AG04449 (cell line): ENCODE measurements at regions not wholly inside any gene's neighbourhood (a gene's known extent, or its start where the extent isn't known, plus 50 kb on each side); places are given as distances from the start of the nearest gene placed in this dataset.

Experiments used
- CTCF ChIA-PET: fragments of 350-600 bp; formaldehyde crosslinking; extraction: SDS; loops from one replicate; lab custom pipeline; 2021; ENCODE audit warnings: antibody characterized with exemption; lab: Yijun Ruan, JAX
- POLR2A ChIA-PET: fragments of 400-600, 350-600 bp; formaldehyde crosslinking; extraction: SDS; loops from one replicate; lab custom pipeline; 2020; ENCODE audit warnings: antibody characterized with exemption, inconsistent platforms; lab: Yijun Ruan, JAX
- DNase-seq: peaks from one replicate; pipeline ENCODE4 v3.0.0-alpha.2; 2010; ENCODE audit warnings: low read depth, low spot score
- H3K4me3 ChIP-seq: 2 replicates; pipeline ENCODE4 v1.5.1; 2011; ENCODE audit warnings: low read depth, mild to moderate bottlenecking, control low read depth, low read length
- TF ChIP-seq, protein P1 (sequence below): IDR thresholded peaks from one replicate; pipeline ENCODE4 v1.5.1; 2011; ENCODE audit warnings: mild to moderate bottlenecking, moderate library complexity, low read length, control low read depth, inconsistent platforms; ENCODE audit not compliant: insufficient read depth; ENCODE audit errors: missing control alignments

DNA sequence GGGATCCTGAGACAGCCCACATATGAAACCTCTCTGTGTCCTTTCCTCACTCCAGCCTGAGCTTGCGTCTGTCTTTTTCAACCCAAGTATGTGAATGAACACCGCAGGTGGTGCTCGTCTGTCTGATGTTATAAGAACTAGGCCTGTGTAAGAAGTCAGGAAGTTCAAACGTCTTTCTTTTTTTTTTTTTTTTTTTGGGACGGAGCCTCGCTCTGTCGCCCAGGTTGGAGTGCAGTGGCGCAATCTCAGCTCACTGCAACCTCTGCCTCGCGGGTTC, 92.3 kb downstream of the ANKRD10 start:
- TF ChIP-seq, protein P1, sequence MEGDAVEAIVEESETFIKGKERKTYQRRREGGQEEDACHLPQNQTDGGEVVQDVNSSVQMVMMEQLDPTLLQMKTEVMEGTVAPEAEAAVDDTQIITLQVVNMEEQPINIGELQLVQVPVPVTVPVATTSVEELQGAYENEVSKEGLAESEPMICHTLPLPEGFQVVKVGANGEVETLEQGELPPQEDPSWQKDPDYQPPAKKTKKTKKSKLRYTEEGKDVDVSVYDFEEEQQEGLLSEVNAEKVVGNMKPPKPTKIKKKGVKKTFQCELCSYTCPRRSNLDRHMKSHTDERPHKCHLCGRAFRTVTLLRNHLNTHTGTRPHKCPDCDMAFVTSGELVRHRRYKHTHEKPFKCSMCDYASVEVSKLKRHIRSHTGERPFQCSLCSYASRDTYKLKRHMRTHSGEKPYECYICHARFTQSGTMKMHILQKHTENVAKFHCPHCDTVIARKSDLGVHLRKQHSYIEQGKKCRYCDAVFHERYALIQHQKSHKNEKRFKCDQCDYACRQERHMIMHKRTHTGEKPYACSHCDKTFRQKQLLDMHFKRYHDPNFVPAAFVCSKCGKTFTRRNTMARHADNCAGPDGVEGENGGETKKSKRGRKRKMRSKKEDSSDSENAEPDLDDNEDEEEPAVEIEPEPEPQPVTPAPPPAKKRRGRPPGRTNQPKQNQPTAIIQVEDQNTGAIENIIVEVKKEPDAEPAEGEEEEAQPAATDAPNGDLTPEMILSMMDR: no peak
- no peak for DNase-seq
- CTCF ChIA-PET: interaction anchor here (0.9 to 1.6 kb wide), 2 partner anchors 20 to 178 kb away, joined by 3 to 6 read pairs; no protein-coding TSS in a partner anchor
- H3K4me3 ChIP-seq: no peak overlapping the region
- POLR2A ChIA-PET: no interaction called here

DNA sequence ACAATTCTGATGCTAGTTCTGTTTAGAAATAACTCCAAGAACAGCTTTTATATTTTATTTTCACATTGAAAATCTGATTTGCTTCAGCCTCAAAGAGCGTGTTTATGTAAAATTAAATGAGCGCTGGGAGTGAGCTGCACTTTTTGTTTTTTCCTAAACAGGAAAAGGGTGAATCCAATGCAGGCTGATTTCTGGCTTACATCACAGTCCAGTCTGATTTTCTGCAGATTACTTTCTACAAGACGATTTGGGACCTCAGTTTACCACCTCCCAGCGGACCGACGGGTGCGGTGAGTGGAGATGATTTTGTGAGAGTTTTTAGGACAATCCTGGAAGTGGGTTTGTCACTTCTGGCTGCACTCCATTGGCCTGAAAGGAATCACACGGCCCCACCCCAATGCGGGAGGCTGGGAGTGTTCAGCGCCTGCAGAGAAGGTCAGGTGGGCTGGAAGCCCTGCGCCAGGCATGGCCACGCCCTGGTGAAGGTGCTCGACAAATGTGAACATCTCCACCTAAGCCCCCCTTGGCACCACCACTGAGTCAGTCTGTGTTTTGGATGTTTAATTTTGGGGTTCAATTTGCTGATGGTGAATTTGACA, 90.1 kb downstream of the ANKRD10 start:
- H3K4me3 ChIP-seq: no peak overlapping the region
- DNase-seq: no peak
- ChIA-PET CTCF (interaction anchor here (1.2 kb wide), 1 partner anchor 231 kb away, joined by 4 read pairs; no protein-coding TSS in a partner anchor), POLR2A (no interaction called here)
- TF ChIP-seq, protein P1: no peak

DNA sequence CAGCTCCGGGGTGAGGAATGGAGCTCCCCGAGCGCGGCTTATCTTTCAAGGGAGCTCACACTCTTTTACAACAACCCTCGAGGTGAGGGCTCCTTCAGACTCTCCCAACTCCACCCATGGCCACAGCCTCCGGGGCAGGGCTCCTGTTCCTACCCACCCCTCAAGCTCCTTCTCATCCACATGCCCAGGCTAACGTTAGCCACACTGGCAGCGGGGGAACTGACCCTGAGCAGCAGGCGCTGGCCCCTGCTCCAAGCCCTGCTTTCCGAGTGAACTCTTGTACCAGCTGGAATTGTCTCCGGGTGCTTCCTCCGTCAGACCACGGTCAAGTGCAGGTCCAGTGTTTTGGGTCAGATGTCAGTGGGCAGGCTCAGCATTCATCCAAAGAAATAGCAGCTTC, 89.4 kb downstream of the ANKRD10 start:
- CTCF ChIA-PET: interaction anchor here (1.2 kb wide), 1 partner anchor 232 kb away, joined by 4 read pairs; no protein-coding TSS in a partner anchor
- DNase-seq: no peak
- H3K4me3 ChIP-seq: no peak overlapping the region
- POLR2A ChIA-PET: no interaction called here
- TF ChIP-seq, protein P1: no peak

DNA sequence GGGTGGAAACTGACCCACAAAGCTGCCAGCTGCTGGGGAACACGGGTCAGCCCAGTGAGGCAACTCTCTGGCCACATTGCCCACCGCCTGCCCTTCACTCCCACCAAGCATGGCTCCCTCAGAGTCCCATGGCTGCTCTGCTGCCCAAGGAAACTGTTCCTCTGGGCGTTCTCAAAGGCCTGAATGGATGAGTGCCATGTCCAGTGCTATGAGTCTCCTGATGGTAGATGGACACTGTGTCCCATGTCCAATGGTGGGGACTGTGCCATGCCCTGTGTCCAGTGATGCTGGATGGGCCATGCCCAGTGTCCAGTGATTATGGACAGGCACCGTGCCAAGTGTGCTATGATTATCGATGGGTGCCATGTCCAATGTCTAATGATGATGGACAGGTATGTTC, 88.8 kb downstream of the ANKRD10 start:
- H3K4me3 ChIP-seq: no peak overlapping the region
- TF ChIP-seq, protein P1: no peak
- ChIA-PET CTCF (no interaction called here), POLR2A (no interaction called here)
- no peak for DNase-seq

DNA sequence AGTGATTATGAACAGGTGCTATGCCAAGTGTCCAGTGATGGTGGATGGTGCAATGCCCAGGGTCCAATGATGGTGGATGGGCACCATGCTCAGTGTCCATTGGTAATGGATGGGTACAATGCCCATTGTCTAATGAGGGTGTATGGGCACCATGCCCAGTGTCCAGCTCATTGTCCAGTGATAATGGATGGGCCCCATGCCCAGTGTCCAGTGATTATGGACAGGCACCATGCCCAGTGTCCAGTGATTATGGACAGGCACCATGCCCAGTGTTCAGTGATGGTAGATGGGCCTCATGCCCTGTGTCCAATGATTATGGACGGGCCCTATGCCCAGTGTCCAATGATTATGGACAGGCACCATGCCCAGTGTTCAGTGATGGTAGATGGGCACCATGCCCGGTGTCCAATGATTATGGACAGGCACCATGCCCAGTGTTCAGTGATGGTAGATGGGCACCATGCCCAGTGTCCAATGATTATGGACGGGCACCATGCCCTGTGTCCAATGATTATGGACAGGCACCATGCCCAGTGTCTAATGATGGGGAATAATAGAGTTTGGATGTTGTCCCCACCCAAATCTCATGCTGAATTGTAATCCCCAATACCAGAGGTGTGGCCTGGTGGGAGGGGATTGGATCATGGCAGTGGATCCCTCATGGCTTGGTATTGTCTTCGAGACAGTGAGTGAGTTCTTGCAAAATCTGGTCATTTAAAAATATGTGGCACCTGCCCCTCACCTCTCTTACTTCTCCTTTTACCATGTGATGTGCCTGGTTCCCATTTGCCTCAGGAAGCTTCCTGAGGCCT, 87.8 kb downstream of the ANKRD10 start:
- H3K4me3 ChIP-seq: no peak overlapping the region
- POLR2A ChIA-PET: no interaction called here
- CTCF ChIA-PET: no interaction called here

More for the DNA sequence above, 87.8 kb downstream of the ANKRD10 start:
- no peak for DNase-seq
- TF ChIP-seq, protein P1: no peak
